Heart left ventricle (tissue), 16 donors: ENCODE measurements at regions not wholly inside any gene's neighbourhood (a gene's known extent, or its start where the extent isn't known, plus 50 kb on each side); places are given as distances from the start of the nearest gene placed in this dataset.

ENCODE experiments used
- ATAC-seq, 4 donors: fragments of 200-7000 bp; cut with Tn5 transposase; one replicate each; pipeline ENCODE4 v1.9.1; 2020 to 2022; ENCODE audit warnings: moderate library complexity in 4 of 4, mild to moderate bottlenecking in 3 of 4, moderate number of reproducible peaks in 1 of 4
- DNase-seq, 5 donors: peaks; one replicate each; pipeline ENCODE4 v3.0.0-alpha.2; 2020
- H3K27ac ChIP-seq, 12 donors: fragments of 200-600 bp; sonication (generic) in 4 of 12; one replicate each; pipeline versions ENCODE4 v1.5.0 to v1.8.0; 2016 to 2022; ENCODE audit warnings: mild to moderate bottlenecking in 2 of 12
- H3K27me3 ChIP-seq, 9 donors: fragments of 200-600 bp; sonication (generic) in 2 of 9; one replicate each; pipeline versions ENCODE4 v1.5.1 to v1.8.0; 2016 to 2022; ENCODE audit warnings: mild to moderate bottlenecking in 3 of 9
- H3K36me3 ChIP-seq, 9 donors: fragments of 200-600 bp; sonication (generic) in 2 of 9; one replicate each; pipeline versions ENCODE4 v1.5.0 to v1.8.0; 2018 to 2022; ENCODE audit warnings: mild to moderate bottlenecking in 2 of 9
- H3K4me1 ChIP-seq, 12 donors: fragments of 200-600 bp; sonication (generic) in 4 of 12; one replicate each; pipeline versions ENCODE4 v1.5.0 to v1.8.0; 2016 to 2022; ENCODE audit warnings: mild to moderate bottlenecking in 3 of 12
- H3K4me3 ChIP-seq, 12 donors: fragments of 200-600 bp; sonication (generic) in 4 of 12; one replicate each; pipeline versions ENCODE4 v1.5.0 to v1.8.0; 2017 to 2022; ENCODE audit warnings: mild to moderate bottlenecking in 9 of 12, moderate library complexity in 4 of 12
- H3K9me3 ChIP-seq, 12 donors: fragments of 200-600 bp; sonication (generic) in 4 of 12; one replicate each; pipeline versions ENCODE4 v1.5.0 to v1.8.0; 2016 to 2022; ENCODE audit warnings: mild to moderate bottlenecking in 1 of 12
- CTCF ChIP-seq, 12 donors: fragments of 200-600 bp; sonication (generic) in 4 of 12; IDR thresholded peaks; one replicate each; pipeline versions ENCODE4 v1.5.0 to v1.8.0; 2018 to 2022; ENCODE audit warnings: antibody characterized with exemption in 12 of 12, mild to moderate bottlenecking in 5 of 12
- POLR2A ChIP-seq, 2 donors: fragments of 450-650 bp; IDR thresholded peaks; one replicate each; pipeline ENCODE4 v1.6.1; 2017; ENCODE audit warnings: antibody characterized with exemption in 2 of 2, mild to moderate bottlenecking in 2 of 2, moderate library complexity in 2 of 2
- WGBS, 4 donors: extraction: QIAGEN DNeasy Blood & Tissue Kit in 2 of 4; methylation state at CpG; one replicate each; pipeline versions ENCODE4 v1.1.5 to v1.1.7; 2013 to 2018; 5-methylcytosine and 5-hydroxymethylcytosine counted together
- intact Hi-C, 10 donors: fragments of 100-400 bp; cut with DNase I; formaldehyde crosslinking; loops; one replicate each; pipeline versions ENCODE4 v1.11.1 to v1.14.2; 2022
- donor health status: ischemic (EF 13 %, LVEDD 7.1; RV severe dilation, severe dysfunction).
- donor health status: healthy with polysubstance abuse.
- donor health status: DM: no; HTN: yes; CAD: no.
- donor health status: DM: no; HTN: no; CAD: no.
- donor health status: ischemic (EF 25% LVEDD 6.9; RV normal size, moderate dysfunction).
- donor health status: ischemic (EF 25% LVEDD 5.7; RV mildly dilated, moderate dysfunction).
- donor health status: healthy.
- donor health status: DM: yes; HTN: yes; CAD: no.
- donor health status: ischemic (EF 35%, LVEDD 5.7; RV mildly dilated, moderate dysfunction).
- donor health status: nonischemic (EF 11% LVEDD 7.7; RV severe dilation, severe dysfunction).
- donor health status: DM: yes; HTN: yes; CAD: no.
- donor health status: PGD.
- donor health status: ischemic (EF 29% LVEDD 5.4; RV normal size, mild dysfunction).
- donor health status: nonischemic (EF 23%, LVEDD 6.1; RV moderate dilation, normal function).

GRCh38 chr4:56128213-56128612 is 179.5 kb downstream of the CEP135 start:
- 33 to 58% (median 48%) methylated on average over 2 of the region's 2 CpGs for WGBS, 4 donors
- H3K4me3 ChIP-seq, result no peak overlapping the region
- intact Hi-C loops, result no loop called here
- ATAC-seq (no peak), DNase-seq (no peak)
- no peak for TF ChIP-seq POLR2A (IDR thresholded peaks at IDR 0.05)
- TF ChIP-seq CTCF (IDR thresholded peaks at IDR 0.05), result no peak
- no peaks in the 10 kb centered on the region for H3K27me3 ChIP-seq
- H3K27ac ChIP-seq, result no peak overlapping the region
- H3K9me3 ChIP-seq, result no peaks in the 10 kb centered on the region
- no peaks in the 10 kb centered on the region for H3K36me3 ChIP-seq
- H3K4me1 ChIP-seq, result no peaks in the 10 kb centered on the region

GRCh38 chr4:56127716-56128115 is 179.0 kb downstream of the CEP135 start:
- H3K9me3 ChIP-seq, result no peaks in the 10 kb centered on the region
- no peaks in the 10 kb centered on the region for H3K27me3 ChIP-seq
- no peaks in the 10 kb centered on the region for H3K36me3 ChIP-seq
- 45 to 55% (median 50%) methylated on average over 3 of the region's 3 CpGs for WGBS, 4 donors
- H3K4me3 ChIP-seq, result no peak overlapping the region
- no peak for DNase-seq
- no peak for ATAC-seq
- intact Hi-C loops, result no loop called here
- TF ChIP-seq POLR2A (IDR thresholded peaks at IDR 0.05), result no peak
- no peak for TF ChIP-seq CTCF (IDR thresholded peaks at IDR 0.05)
- H3K4me1 ChIP-seq, result no peaks in the 10 kb centered on the region
- H3K27ac ChIP-seq, result no peak overlapping the region

- Histone ChIP-seq H3K4me1 (no peaks in the 10 kb centered on the region), H3K27ac (no peak overlapping the region), H3K36me3 (no peaks in the 10 kb centered on the region), H3K27me3 (no peaks in the 10 kb centered on the region), H3K9me3 (no peaks in the 10 kb centered on the region), H3K4me3 (no peak overlapping the region)
- TF ChIP-seq POLR2A (IDR thresholded peaks at IDR 0.05) (no peak), CTCF (IDR thresholded peaks at IDR 0.05) (no peak)
- intact Hi-C loops, result no loop called here
- 62 to 80% (median 75%) methylated on average over 1 of the region's 1 CpG for WGBS, 4 donors
- no peak for DNase-seq
- no peak for ATAC-seq
Observed at GRCh38 chr4:56123547-56123946, 174.8 kb downstream of the CEP135 start.

- H3K4me1 ChIP-seq, result no peaks in the 10 kb centered on the region
- TF ChIP-seq POLR2A (IDR thresholded peaks at IDR 0.05) (no peak), CTCF (IDR thresholded peaks at IDR 0.05) (no peak)
- H3K9me3 ChIP-seq, result no peaks in the 10 kb centered on the region
- WGBS, 4 donors, result 70 to 85% (median 74%) methylated on average over 3 of the region's 3 CpGs
- H3K36me3 ChIP-seq, result no peaks in the 10 kb centered on the region
- ATAC-seq (no peak), DNase-seq (no peak)
- intact Hi-C loops, result no loop called here
- H3K27me3 ChIP-seq, result no peaks in the 10 kb centered on the region
- no peak overlapping the region for H3K4me3 ChIP-seq
- H3K27ac ChIP-seq, result no peak overlapping the region
Observed at GRCh38 chr4:56123051-56123450, 174.3 kb downstream of the CEP135 start.
